ENCODE measurements at regions not wholly inside any gene's neighbourhood (a gene's known extent, or its start where the extent isn't known, plus 50 kb on each side); places are given as distances from the start of the nearest gene placed in this dataset.

DNA sequence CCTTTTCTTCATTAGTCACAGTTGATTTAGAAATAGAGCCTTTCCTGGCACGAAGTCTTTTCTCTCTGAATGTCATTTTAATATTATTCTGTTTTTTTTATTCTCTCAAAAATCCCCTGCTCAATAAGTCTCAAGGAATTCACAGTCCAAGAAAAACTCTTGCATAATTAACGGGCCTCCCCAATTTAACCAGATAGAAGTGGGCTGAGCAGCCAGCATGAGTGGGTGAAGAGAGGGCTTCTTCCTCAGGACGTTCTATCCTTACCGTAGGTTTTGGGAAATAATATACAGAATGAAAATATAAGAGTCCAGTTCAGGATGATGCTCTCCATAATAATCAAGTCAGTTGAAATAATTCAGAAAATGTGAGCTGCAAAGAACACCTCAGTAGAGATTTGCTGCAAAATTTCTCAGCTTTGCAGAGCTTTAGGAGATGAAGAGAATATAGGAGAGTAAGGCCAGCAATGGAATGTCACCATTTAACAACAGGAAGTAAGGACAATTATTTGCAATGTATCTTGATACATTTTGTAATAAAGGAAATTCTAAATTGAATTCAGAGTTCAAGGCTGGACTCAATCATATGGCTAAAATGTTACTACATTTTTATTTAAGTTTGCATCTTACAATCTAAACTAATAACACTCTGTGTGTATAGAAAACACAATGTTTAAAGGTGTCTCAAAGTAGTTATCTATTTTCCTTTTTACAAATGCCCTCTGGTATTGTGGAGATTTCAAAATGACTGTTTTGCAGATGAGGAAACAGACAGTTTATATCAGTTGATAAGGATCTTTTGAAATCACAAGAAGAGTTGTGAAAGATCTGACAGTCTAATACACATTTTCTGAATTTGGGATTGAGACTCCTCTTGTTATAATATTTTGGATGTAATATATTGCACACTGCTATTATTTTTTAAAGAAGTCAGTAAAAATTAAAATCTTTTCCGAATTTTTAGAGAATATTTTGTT is 1724.1 kb upstream of the SEL1L start:
- no peak for DNase-seq (ENCODE audit: insufficient read length, low spot score)
- TF ChIP-seq SPI1 (IDR thresholded peaks at IDR 0.05; ENCODE audit: low read depth, low read length) (no peak), POLR2A (IDR thresholded peaks at IDR 0.05; ENCODE audit: low read depth, low read length) (no peak), POLR2AphosphoS5 (IDR thresholded peaks at IDR 0.05; ENCODE audit: low read depth, low read length) (no peak), POU2F2 (IDR thresholded peaks at IDR 0.05; ENCODE audit: low read depth, low read length) (no peak), TAF1 (IDR thresholded peaks at IDR 0.05; ENCODE audit: low read depth, low read length) (no peak), PAX5 (IDR thresholded peaks at IDR 0.05; ENCODE audit: insufficient read depth, low read length, severe bottlenecking) (no peak)
- FAIRE-seq: no peak

GRCh38 chr14:83260751-83261150 is 1727.1 kb upstream of the SEL1L start:
- DNase-seq (ENCODE audit: insufficient read length, low spot score): no peak
- TF ChIP-seq POLR2A (IDR thresholded peaks at IDR 0.05; ENCODE audit: low read depth, low read length) (no peak), TAF1 (IDR thresholded peaks at IDR 0.05; ENCODE audit: low read depth, low read length) (no peak), PAX5 (IDR thresholded peaks at IDR 0.05; ENCODE audit: insufficient read depth, low read length, severe bottlenecking) (no peak), POU2F2 (IDR thresholded peaks at IDR 0.05; ENCODE audit: low read depth, low read length) (no peak), POLR2AphosphoS5 (IDR thresholded peaks at IDR 0.05; ENCODE audit: low read depth, low read length) (no peak), SPI1 (IDR thresholded peaks at IDR 0.05; ENCODE audit: low read depth, low read length) (no peak)
- no peak for FAIRE-seq

GRCh38 chr14:83269583-83269982 is 1735.9 kb upstream of the SEL1L start:
- FAIRE-seq (no peak), DNase-seq (ENCODE audit: insufficient read length, low spot score) (no peak)
- TF ChIP-seq POLR2A (IDR thresholded peaks at IDR 0.05; ENCODE audit: low read depth, low read length): no peak

GRCh38 chr14:83271663-83272062 is 1738.0 kb upstream of the SEL1L start:
- TF ChIP-seq PAX5 (IDR thresholded peaks at IDR 0.05; ENCODE audit: insufficient read depth, low read length, severe bottlenecking) (no peak), SPI1 (IDR thresholded peaks at IDR 0.05; ENCODE audit: low read depth, low read length) (no peak), POLR2AphosphoS5 (IDR thresholded peaks at IDR 0.05; ENCODE audit: low read depth, low read length) (no peak), POU2F2 (IDR thresholded peaks at IDR 0.05; ENCODE audit: low read depth, low read length) (no peak), POLR2A (IDR thresholded peaks at IDR 0.05; ENCODE audit: low read depth, low read length) (no peak), TAF1 (IDR thresholded peaks at IDR 0.05; ENCODE audit: low read depth, low read length) (no peak)
- DNase-seq (ENCODE audit: insufficient read length, low spot score) (no peak), FAIRE-seq (no peak)

GRCh38 chr14:83280719-83281118 is 1747.1 kb upstream of the SEL1L start:
- no peak for FAIRE-seq

GRCh38 chr14:83282706-83283105 is 1749.1 kb upstream of the SEL1L start:
- no peak for TF ChIP-seq PAX5 (IDR thresholded peaks at IDR 0.05; ENCODE audit: insufficient read depth, low read length, severe bottlenecking)
- no peak for TF ChIP-seq POU2F2 (IDR thresholded peaks at IDR 0.05; ENCODE audit: low read depth, low read length)
- TF ChIP-seq POLR2AphosphoS5 (IDR thresholded peaks at IDR 0.05; ENCODE audit: low read depth, low read length): no peak
- TF ChIP-seq SPI1 (IDR thresholded peaks at IDR 0.05; ENCODE audit: low read depth, low read length): no peak
- TF ChIP-seq POLR2A (IDR thresholded peaks at IDR 0.05; ENCODE audit: low read depth, low read length): no peak
- no peak for TF ChIP-seq TAF1 (IDR thresholded peaks at IDR 0.05; ENCODE audit: low read depth, low read length)
- no peak for DNase-seq (ENCODE audit: insufficient read length, low spot score)

More at GRCh38 chr14:83280719-83281118, 1747.1 kb upstream of the SEL1L start:
- no peak for DNase-seq (ENCODE audit: insufficient read length, low spot score)
- TF ChIP-seq PAX5 (IDR thresholded peaks at IDR 0.05; ENCODE audit: insufficient read depth, low read length, severe bottlenecking): no peak
- no peak for TF ChIP-seq TAF1 (IDR thresholded peaks at IDR 0.05; ENCODE audit: low read depth, low read length)
- TF ChIP-seq POLR2AphosphoS5 (IDR thresholded peaks at IDR 0.05; ENCODE audit: low read depth, low read length): no peak
- no peak for TF ChIP-seq POU2F2 (IDR thresholded peaks at IDR 0.05; ENCODE audit: low read depth, low read length)
- no peak for TF ChIP-seq SPI1 (IDR thresholded peaks at IDR 0.05; ENCODE audit: low read depth, low read length)
- no peak for TF ChIP-seq POLR2A (IDR thresholded peaks at IDR 0.05; ENCODE audit: low read depth, low read length)

GRCh38 chr14:83287300-83287699 is 1753.6 kb upstream of the SEL1L start:
- no peak for TF ChIP-seq TAF1 (IDR thresholded peaks at IDR 0.05; ENCODE audit: low read depth, low read length)
- no peak for TF ChIP-seq POU2F2 (IDR thresholded peaks at IDR 0.05; ENCODE audit: low read depth, low read length)
- no peak for TF ChIP-seq POLR2A (IDR thresholded peaks at IDR 0.05; ENCODE audit: low read depth, low read length)
- TF ChIP-seq PAX5 (IDR thresholded peaks at IDR 0.05; ENCODE audit: insufficient read depth, low read length, severe bottlenecking): no peak
- no peak for TF ChIP-seq POLR2AphosphoS5 (IDR thresholded peaks at IDR 0.05; ENCODE audit: low read depth, low read length)
- no peak for TF ChIP-seq SPI1 (IDR thresholded peaks at IDR 0.05; ENCODE audit: low read depth, low read length)
- no peak for DNase-seq (ENCODE audit: insufficient read length, low spot score)
- FAIRE-seq: no peak

More at GRCh38 chr14:83282706-83283105, 1749.1 kb upstream of the SEL1L start:
- FAIRE-seq: no peak

DNA sequence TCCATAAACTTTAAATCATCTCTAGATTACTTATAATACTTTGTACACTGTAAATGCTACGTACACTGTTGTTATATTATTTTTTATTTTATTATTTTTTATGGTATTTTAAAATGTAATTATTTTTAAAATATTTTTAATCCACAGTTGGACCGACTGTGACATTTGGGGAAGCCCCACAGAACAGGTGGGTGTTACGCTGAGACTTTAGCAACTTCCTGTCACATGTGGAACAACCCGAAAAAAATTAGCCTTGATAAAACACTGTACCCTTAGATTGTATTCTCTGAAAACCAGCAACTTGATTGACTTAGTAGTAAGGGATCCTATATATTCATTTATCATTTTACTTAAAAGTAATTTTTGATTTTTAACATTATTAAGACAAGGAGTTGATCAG is 1755.7 kb upstream of the SEL1L start:
- FAIRE-seq (no peak), DNase-seq (ENCODE audit: insufficient read length, low spot score) (no peak)
- no peak for TF ChIP-seq POLR2AphosphoS5 (IDR thresholded peaks at IDR 0.05; ENCODE audit: low read depth, low read length)
- no peak for TF ChIP-seq TAF1 (IDR thresholded peaks at IDR 0.05; ENCODE audit: low read depth, low read length)
- TF ChIP-seq SPI1 (IDR thresholded peaks at IDR 0.05; ENCODE audit: low read depth, low read length): no peak
- no peak for TF ChIP-seq PAX5 (IDR thresholded peaks at IDR 0.05; ENCODE audit: insufficient read depth, low read length, severe bottlenecking)
- no peak for TF ChIP-seq POU2F2 (IDR thresholded peaks at IDR 0.05; ENCODE audit: low read depth, low read length)
- TF ChIP-seq POLR2A (IDR thresholded peaks at IDR 0.05; ENCODE audit: low read depth, low read length): no peak

DNA sequence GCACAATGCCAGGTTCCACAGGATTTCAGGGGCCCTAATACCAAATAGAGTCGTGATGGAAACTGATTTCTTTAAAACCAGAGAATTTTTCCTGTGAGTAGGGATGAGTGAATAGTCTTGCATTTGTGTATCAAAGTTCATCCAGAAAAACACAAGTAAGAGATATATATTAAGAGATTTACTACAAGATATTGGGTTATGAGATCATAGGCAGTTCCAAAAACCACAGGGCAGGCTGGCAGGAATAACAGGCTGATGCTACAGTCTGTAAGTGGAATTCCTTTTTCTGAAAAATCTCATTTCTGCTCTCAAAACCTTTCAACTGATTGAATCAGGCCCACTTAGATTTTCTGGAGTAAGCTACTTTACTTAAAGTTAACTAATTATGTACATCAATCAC is 1756.2 kb upstream of the SEL1L start:
- DNase-seq (ENCODE audit: insufficient read length, low spot score): no peak
- TF ChIP-seq PAX5 (IDR thresholded peaks at IDR 0.05; ENCODE audit: insufficient read depth, low read length, severe bottlenecking): no peak
- TF ChIP-seq TAF1 (IDR thresholded peaks at IDR 0.05; ENCODE audit: low read depth, low read length): no peak
- TF ChIP-seq POU2F2 (IDR thresholded peaks at IDR 0.05; ENCODE audit: low read depth, low read length): no peak
- no peak for TF ChIP-seq POLR2A (IDR thresholded peaks at IDR 0.05; ENCODE audit: low read depth, low read length)
- TF ChIP-seq POLR2AphosphoS5 (IDR thresholded peaks at IDR 0.05; ENCODE audit: low read depth, low read length): no peak
- TF ChIP-seq SPI1 (IDR thresholded peaks at IDR 0.05; ENCODE audit: low read depth, low read length): no peak
- no peak for FAIRE-seq

Data from GM12891 (cell line).